Cardiac muscle cell (in vitro differentiated cells and primary cell): ENCODE measurements at regions not wholly inside any gene's neighbourhood (a gene's known extent, or its start where the extent isn't known, plus 50 kb on each side); places are given as distances from the start of the nearest gene placed in this dataset.
"Not testable (repeated sequence)": the region's sequence is repeated elsewhere in the genome, so short reads cannot be mapped to it uniquely, and the experiment has no call there.

Source experiments
- DNase-seq, 2 donors: peaks; one replicate each; pipeline versions ENCODE4 v3.0.0 to v3.0.0-alpha.2; 2010 to 2017; ENCODE audit warnings: low read depth in 1 of 2, low spot score in 1 of 2
- H3K27ac ChIP-seq: fragments of 200-600 bp; sonication (generic); 2 replicates; pipeline ENCODE4 v1.5.1; 2016
- H3K27me3 ChIP-seq: fragments of 200-600 bp; sonication (generic); 2 replicates; pipeline ENCODE4 v1.6.0; 2016; ENCODE audit warnings: control low read depth
- H3K36me3 ChIP-seq: fragments of 200-600 bp; sonication (generic); 2 replicates; pipeline ENCODE4 v1.5.1; 2016; ENCODE audit warnings: control low read depth
- H3K4me1 ChIP-seq: fragments of 200-600 bp; sonication (generic); 2 replicates; pipeline ENCODE4 v1.8.1; 2017; ENCODE audit warnings: low read depth, mild to moderate bottlenecking, mixed run types
- H3K4me3 ChIP-seq: fragments of 200-600 bp; sonication (generic); 2 replicates; pipeline ENCODE4 v1.5.1; 2016; ENCODE audit warnings: mild to moderate bottlenecking
- H3K9me3 ChIP-seq: fragments of 200-600 bp; sonication (generic); 2 replicates; pipeline ENCODE4 v1.5.1; 2017; ENCODE audit warnings: low read depth, mild to moderate bottlenecking, control low read depth
- CTCF ChIP-seq: IDR thresholded peaks from 2 replicates; pipeline ENCODE4 v1.5.1; 2012; ENCODE audit warnings: low read depth, mild to moderate bottlenecking, low read length

GRCh38 chr9:16294133-16294770, 576.2 kb downstream of the BNC2 start:
- H3K27me3 ChIP-seq, result no peaks in the 10 kb centered on the region
- H3K9me3 ChIP-seq, result no peaks in the 10 kb centered on the region
- H3K4me3 ChIP-seq, result no peak overlapping the region
- no peaks in the 10 kb centered on the region for H3K4me1 ChIP-seq
- H3K27ac ChIP-seq, result no peak overlapping the region
- no peaks in the 10 kb centered on the region for H3K36me3 ChIP-seq
- peak in 1 of 2 donors; percentile 77 for DNase-seq
- TF ChIP-seq CTCF, result no peak

GRCh38 chr9:16294940-16295339, 575.5 kb downstream of the BNC2 start:
- not testable (repeated sequence) for H3K4me3 ChIP-seq, DNase-seq, H3K4me1 ChIP-seq, H3K9me3 ChIP-seq, H3K27me3 ChIP-seq, H3K36me3 ChIP-seq, H3K27ac ChIP-seq

- not testable (repeated sequence) for H3K4me1 ChIP-seq, H3K36me3 ChIP-seq, H3K9me3 ChIP-seq, DNase-seq, H3K4me3 ChIP-seq, H3K27me3 ChIP-seq, H3K27ac ChIP-seq
Observed at GRCh38 chr9:16299368-16299767, 571.1 kb downstream of the BNC2 start.

- H3K36me3 ChIP-seq, result no peaks in the 10 kb centered on the region
- no peak overlapping the region for H3K4me3 ChIP-seq
- peaks cover 3% of the 10 kb centered on the region for H3K27me3 ChIP-seq
- H3K27ac ChIP-seq, result no peak overlapping the region
- no peak for DNase-seq
- no peak for TF ChIP-seq CTCF
- no peaks in the 10 kb centered on the region for H3K4me1 ChIP-seq
- no peaks in the 10 kb centered on the region for H3K9me3 ChIP-seq
Observed at GRCh38 chr9:16303506-16303905, 567.0 kb downstream of the BNC2 start.

- no peak for DNase-seq
- no peak for TF ChIP-seq CTCF
Observed at GRCh38 chr9:16304301-16304700, 566.2 kb downstream of the BNC2 start.

GRCh38 chr9:16306586-16306985, 563.9 kb downstream of the BNC2 start:
- Histone ChIP-seq H3K36me3 (no peaks in the 10 kb centered on the region), H3K4me3 (no peak overlapping the region), H3K9me3 (no peaks in the 10 kb centered on the region), H3K27ac (no peak overlapping the region), H3K27me3 (peaks cover 3% of the 10 kb centered on the region), H3K4me1 (no peaks in the 10 kb centered on the region)
- no peak for DNase-seq
- no peak for TF ChIP-seq CTCF

More at GRCh38 chr9:16304301-16304700, 566.2 kb downstream of the BNC2 start:
- H3K9me3 ChIP-seq, result no peaks in the 10 kb centered on the region
- no peaks in the 10 kb centered on the region for H3K36me3 ChIP-seq
- no peaks in the 10 kb centered on the region for H3K4me1 ChIP-seq
- no peak overlapping the region for H3K4me3 ChIP-seq
- H3K27me3 ChIP-seq, result peaks cover 3% of the 10 kb centered on the region
- no peak overlapping the region for H3K27ac ChIP-seq
